ENCODE measurements at regions not wholly inside any gene's neighbourhood (a gene's known extent, or its start where the extent isn't known, plus 50 kb on each side); places are given as distances from the start of the nearest gene placed in this dataset.

- Histone ChIP-seq H3K27me3 (no peaks in the 10 kb centered on the region; the same call in 1 of the 2 replicates), H3K9me3 (no peaks in the 10 kb centered on the region), H3K4me1 (no peaks in the 10 kb centered on the region; the same call in 1 of the 2 replicates), H3K4me3 (ENCODE audit: low read depth, low read length) (no peak overlapping the region), H3K36me3 (no peaks in the 10 kb centered on the region)
- no peak for TF ChIP-seq CTCF (IDR thresholded peaks at IDR 0.05; ENCODE audit: low read depth, low read length)
- no peak for DNase-seq
These were observed 235.1 kb upstream of the DIO2 start for GRCh38 chr14:80446356-80446755.

GRCh38 chr14:80445605-80446004 lies 234.3 kb upstream of the DIO2 start:
- no peaks in the 10 kb centered on the region for H3K9me3 ChIP-seq
- no peak for TF ChIP-seq CTCF (IDR thresholded peaks at IDR 0.05; ENCODE audit: low read depth, low read length)
- no peak for DNase-seq
- H3K27me3 ChIP-seq: no peaks in the 10 kb centered on the region; the same call in 1 of the 2 replicates
- H3K4me3 ChIP-seq (ENCODE audit: low read depth, low read length): no peak overlapping the region
- H3K4me1 ChIP-seq: no peaks in the 10 kb centered on the region; the same call in 1 of the 2 replicates
- H3K36me3 ChIP-seq: no peaks in the 10 kb centered on the region

GRCh38 chr14:80434574-80435321 lies 223.4 kb upstream of the DIO2 start:
- TF ChIP-seq CTCF (IDR thresholded peaks at IDR 0.05; ENCODE audit: low read depth, low read length): no peak
- DNase-seq: no peak
- Histone ChIP-seq H3K36me3 (no peaks in the 10 kb centered on the region), H3K4me1 (no peaks in the 10 kb centered on the region), H3K27me3 (no peaks in the 10 kb centered on the region), H3K9me3 (no peaks in the 10 kb centered on the region), H3K4me3 (ENCODE audit: low read depth, low read length) (no peak overlapping the region)

- H3K36me3 ChIP-seq: no peaks in the 10 kb centered on the region
- H3K27me3 ChIP-seq: no peaks in the 10 kb centered on the region
- TF ChIP-seq CTCF (IDR thresholded peaks at IDR 0.05; ENCODE audit: low read depth, low read length): no peak
- H3K4me3 ChIP-seq (ENCODE audit: low read depth, low read length): no peak overlapping the region
- DNase-seq: no peak
- no peaks in the 10 kb centered on the region for H3K9me3 ChIP-seq
- H3K4me1 ChIP-seq: no peaks in the 10 kb centered on the region
These were observed 222.5 kb upstream of the DIO2 start for GRCh38 chr14:80433811-80434210.

- Histone ChIP-seq H3K4me1 (no peaks in the 10 kb centered on the region), H3K36me3 (no peaks in the 10 kb centered on the region), H3K4me3 (ENCODE audit: low read depth, low read length) (no peak overlapping the region), H3K9me3 (no peaks in the 10 kb centered on the region), H3K27me3 (no peaks in the 10 kb centered on the region)
- no peak for DNase-seq
- TF ChIP-seq CTCF (IDR thresholded peaks at IDR 0.05; ENCODE audit: low read depth, low read length): no peak
These were observed 217.4 kb upstream of the DIO2 start for GRCh38 chr14:80428671-80429070.

GRCh38 chr14:80428171-80428570 lies 216.9 kb upstream of the DIO2 start:
- H3K36me3 ChIP-seq: no peaks in the 10 kb centered on the region
- no peaks in the 10 kb centered on the region for H3K27me3 ChIP-seq
- no peaks in the 10 kb centered on the region for H3K9me3 ChIP-seq
- no peaks in the 10 kb centered on the region for H3K4me1 ChIP-seq
- TF ChIP-seq CTCF (IDR thresholded peaks at IDR 0.05; ENCODE audit: low read depth, low read length): no peak
- no peak overlapping the region for H3K4me3 ChIP-seq (ENCODE audit: low read depth, low read length)
- DNase-seq: no peak
